Tibial nerve (tissue), 4 donors: ENCODE measurements at regions not wholly inside any gene's neighbourhood (a gene's known extent, or its start where the extent isn't known, plus 50 kb on each side); places are given as distances from the start of the nearest gene placed in this dataset.

Experiments
- CTCF ChIP-seq, 5 experiments: fragments of 200-600 bp in 3 of 5; fragments of 450-650 bp in 2 of 5; sonication (generic) in 3 of 5; IDR thresholded peaks; one replicate each; pipeline ENCODE4 v1.5.1; 2016 to 2019; ENCODE audit warnings: antibody characterized with exemption in 5 of 5, mild to moderate bottlenecking in 3 of 5, moderate library complexity in 2 of 5
- EP300 ChIP-seq, 2 donors: sonication (generic); formaldehyde crosslinking; IDR thresholded peaks; one replicate each; pipeline ENCODE4 v1.6.1; 2017; ENCODE audit warnings: antibody characterized with exemption in 2 of 2, mild to moderate bottlenecking in 1 of 2
- POLR2A ChIP-seq, 2 donors: fragments of 450-650 bp; IDR thresholded peaks; one replicate each; pipeline ENCODE4 v1.6.1; 2017; ENCODE audit warnings: antibody characterized with exemption in 2 of 2, mild to moderate bottlenecking in 2 of 2, moderate library complexity in 2 of 2

- TF ChIP-seq CTCF (IDR thresholded peaks at IDR 0.05) (no peak), EP300 (IDR thresholded peaks at IDR 0.05) (no peak), POLR2A (IDR thresholded peaks at IDR 0.05) (no peak)
Observed at GRCh38 chr11:103637295-103637694, 399.1 kb upstream of the DDI1 start.
